ENCODE measurements at regions not wholly inside any gene's neighbourhood (a gene's known extent, or its start where the extent isn't known, plus 50 kb on each side); places are given as distances from the start of the nearest gene placed in this dataset.

DNA sequence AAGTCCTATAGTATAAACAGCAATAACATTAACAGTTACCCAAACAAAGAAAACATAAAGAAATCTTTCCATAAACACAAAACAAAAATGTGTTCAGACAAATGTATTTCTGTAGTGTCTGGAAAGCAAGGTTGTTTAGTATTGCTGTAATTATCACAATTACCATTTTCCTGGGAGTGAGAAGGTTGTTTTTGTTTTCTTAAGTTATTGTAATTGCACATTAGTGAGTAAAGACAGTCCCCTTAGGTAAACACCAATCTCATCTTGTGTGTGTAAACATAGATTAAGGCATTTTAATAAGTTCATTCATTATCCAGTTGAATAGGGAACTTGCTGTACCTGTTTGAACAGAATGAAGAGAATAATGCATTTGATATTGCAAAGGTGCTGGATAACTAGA is 356.9 kb upstream of the ADGRL4 start:
- no peak for TF ChIP-seq EZH2 (IDR thresholded peaks at IDR 0.05; ENCODE audit: borderline replicate concordance, low read depth, low read length, poor library complexity, severe bottlenecking)
- TF ChIP-seq, protein P1, sequence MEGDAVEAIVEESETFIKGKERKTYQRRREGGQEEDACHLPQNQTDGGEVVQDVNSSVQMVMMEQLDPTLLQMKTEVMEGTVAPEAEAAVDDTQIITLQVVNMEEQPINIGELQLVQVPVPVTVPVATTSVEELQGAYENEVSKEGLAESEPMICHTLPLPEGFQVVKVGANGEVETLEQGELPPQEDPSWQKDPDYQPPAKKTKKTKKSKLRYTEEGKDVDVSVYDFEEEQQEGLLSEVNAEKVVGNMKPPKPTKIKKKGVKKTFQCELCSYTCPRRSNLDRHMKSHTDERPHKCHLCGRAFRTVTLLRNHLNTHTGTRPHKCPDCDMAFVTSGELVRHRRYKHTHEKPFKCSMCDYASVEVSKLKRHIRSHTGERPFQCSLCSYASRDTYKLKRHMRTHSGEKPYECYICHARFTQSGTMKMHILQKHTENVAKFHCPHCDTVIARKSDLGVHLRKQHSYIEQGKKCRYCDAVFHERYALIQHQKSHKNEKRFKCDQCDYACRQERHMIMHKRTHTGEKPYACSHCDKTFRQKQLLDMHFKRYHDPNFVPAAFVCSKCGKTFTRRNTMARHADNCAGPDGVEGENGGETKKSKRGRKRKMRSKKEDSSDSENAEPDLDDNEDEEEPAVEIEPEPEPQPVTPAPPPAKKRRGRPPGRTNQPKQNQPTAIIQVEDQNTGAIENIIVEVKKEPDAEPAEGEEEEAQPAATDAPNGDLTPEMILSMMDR (conservative IDR thresholded peaks at IDR 0.05; ENCODE audit: low read depth, low read length): no peak
- ChIA-PET POLR2A (ENCODE audit: low non-redundant PET) (no interaction called here), CTCF (no interaction called here)
- DNase-seq (ENCODE audit: low spot score): no peak
- Histone ChIP-seq H3K27ac (ENCODE audit: low read depth, low read length, poor library complexity, severe bottlenecking) (no peak overlapping the region), H3K36me3 (ENCODE audit: insufficient read depth, low read length, poor library complexity, severe bottlenecking) (no peaks in the 10 kb centered on the region), H3K4me3 (ENCODE audit: low read depth, low read length, poor library complexity, severe bottlenecking) (no peak overlapping the region), H3K4me1 (ENCODE audit: insufficient read depth, low read length, poor library complexity, severe bottlenecking) (no peaks in the 10 kb centered on the region), H3K9me3 (ENCODE audit: low read depth, low read length, poor library complexity, severe bottlenecking) (no peaks in the 10 kb centered on the region), H3K27me3 (replicated peaks; ENCODE audit: insufficient read depth, low read depth, low read length, poor library complexity) (no peaks in the 10 kb centered on the region)
- BruUV-seq (replicated peaks): no TSS peak
- intact Hi-C loops (cut with micrococcal nuclease; ENCODE audit: unreplicated experiment): no loop called here

DNA sequence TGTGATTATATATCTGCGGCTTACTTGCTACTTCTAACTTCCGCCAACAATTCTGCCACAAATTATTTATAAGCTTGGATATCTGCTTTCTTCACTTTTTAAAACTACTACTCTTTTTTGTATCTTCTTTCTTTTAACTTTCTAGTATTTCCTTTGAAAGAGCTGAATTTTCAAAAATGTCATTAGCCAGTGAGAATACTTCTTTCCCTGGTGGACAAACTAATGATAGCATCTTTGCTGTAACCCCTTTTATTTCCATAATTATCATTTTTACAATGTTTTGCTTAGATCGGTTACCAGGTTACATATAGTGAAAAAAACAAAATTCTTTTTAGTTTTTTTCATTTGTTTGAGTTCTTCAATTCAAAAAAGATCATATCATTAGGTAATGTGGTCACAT is 355.9 kb upstream of the ADGRL4 start:
- Histone ChIP-seq H3K4me3 (ENCODE audit: low read depth, low read length, poor library complexity, severe bottlenecking) (no peak overlapping the region), H3K27me3 (replicated peaks; ENCODE audit: insufficient read depth, low read depth, low read length, poor library complexity) (no peaks in the 10 kb centered on the region), H3K4me1 (ENCODE audit: insufficient read depth, low read length, poor library complexity, severe bottlenecking) (no peaks in the 10 kb centered on the region), H3K36me3 (ENCODE audit: insufficient read depth, low read length, poor library complexity, severe bottlenecking) (no peaks in the 10 kb centered on the region), H3K9me3 (ENCODE audit: low read depth, low read length, poor library complexity, severe bottlenecking) (no peaks in the 10 kb centered on the region), H3K27ac (ENCODE audit: low read depth, low read length, poor library complexity, severe bottlenecking) (no peak overlapping the region)
- POLR2A ChIA-PET (ENCODE audit: low non-redundant PET): no interaction called here
- DNase-seq (ENCODE audit: low spot score): no peak
- no TSS peak for BruUV-seq (replicated peaks)
- intact Hi-C loops (cut with micrococcal nuclease; ENCODE audit: unreplicated experiment): no loop called here
- CTCF ChIA-PET: no interaction called here
- TF ChIP-seq EZH2 (IDR thresholded peaks at IDR 0.05; ENCODE audit: borderline replicate concordance, low read depth, low read length, poor library complexity, severe bottlenecking): no peak
- TF ChIP-seq, protein P1 (conservative IDR thresholded peaks at IDR 0.05; ENCODE audit: low read depth, low read length): no peak

DNA sequence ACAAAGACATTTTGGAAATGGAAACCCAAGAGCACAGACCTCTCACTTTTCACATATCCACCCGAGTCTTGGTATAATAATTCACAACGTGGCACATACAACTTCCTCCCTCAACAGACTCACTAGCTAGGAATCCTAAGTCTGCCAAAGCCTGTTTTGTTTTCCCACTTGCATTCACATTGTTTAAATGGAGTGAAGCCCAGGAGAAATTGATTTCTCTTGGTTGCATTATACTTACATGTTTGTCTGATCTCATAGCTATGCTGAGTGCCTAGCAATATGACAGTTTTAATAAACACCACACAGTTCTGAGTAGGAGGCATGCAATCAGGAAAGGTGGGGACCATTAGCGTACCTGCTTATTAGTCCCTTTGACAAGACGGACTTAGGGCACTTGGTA is 348.6 kb upstream of the ADGRL4 start:
- BruUV-seq (replicated peaks): no TSS peak
- Histone ChIP-seq H3K4me1 (ENCODE audit: insufficient read depth, low read length, poor library complexity, severe bottlenecking) (no peaks in the 10 kb centered on the region), H3K36me3 (ENCODE audit: insufficient read depth, low read length, poor library complexity, severe bottlenecking) (no peaks in the 10 kb centered on the region), H3K4me3 (ENCODE audit: low read depth, low read length, poor library complexity, severe bottlenecking) (no peak overlapping the region), H3K27ac (ENCODE audit: low read depth, low read length, poor library complexity, severe bottlenecking) (no peak overlapping the region), H3K27me3 (replicated peaks; ENCODE audit: insufficient read depth, low read depth, low read length, poor library complexity) (no peaks in the 10 kb centered on the region), H3K9me3 (ENCODE audit: low read depth, low read length, poor library complexity, severe bottlenecking) (no peaks in the 10 kb centered on the region)
- TF ChIP-seq, protein P1 (conservative IDR thresholded peaks at IDR 0.05; ENCODE audit: low read depth, low read length): no peak
- ChIA-PET POLR2A (ENCODE audit: low non-redundant PET) (no interaction called here), CTCF (no interaction called here)
- no peak for DNase-seq (ENCODE audit: low spot score)
- intact Hi-C loops (cut with micrococcal nuclease; ENCODE audit: unreplicated experiment): loop anchor here (10.0 kb wide), 1 partner anchor 520 kb away; no protein-coding TSS in a partner anchor

Data from A673 (cell line).